ENCODE measurements at regions not wholly inside any gene's neighbourhood (a gene's known extent, or its start where the extent isn't known, plus 50 kb on each side); places are given as distances from the start of the nearest gene placed in this dataset.

DNA sequence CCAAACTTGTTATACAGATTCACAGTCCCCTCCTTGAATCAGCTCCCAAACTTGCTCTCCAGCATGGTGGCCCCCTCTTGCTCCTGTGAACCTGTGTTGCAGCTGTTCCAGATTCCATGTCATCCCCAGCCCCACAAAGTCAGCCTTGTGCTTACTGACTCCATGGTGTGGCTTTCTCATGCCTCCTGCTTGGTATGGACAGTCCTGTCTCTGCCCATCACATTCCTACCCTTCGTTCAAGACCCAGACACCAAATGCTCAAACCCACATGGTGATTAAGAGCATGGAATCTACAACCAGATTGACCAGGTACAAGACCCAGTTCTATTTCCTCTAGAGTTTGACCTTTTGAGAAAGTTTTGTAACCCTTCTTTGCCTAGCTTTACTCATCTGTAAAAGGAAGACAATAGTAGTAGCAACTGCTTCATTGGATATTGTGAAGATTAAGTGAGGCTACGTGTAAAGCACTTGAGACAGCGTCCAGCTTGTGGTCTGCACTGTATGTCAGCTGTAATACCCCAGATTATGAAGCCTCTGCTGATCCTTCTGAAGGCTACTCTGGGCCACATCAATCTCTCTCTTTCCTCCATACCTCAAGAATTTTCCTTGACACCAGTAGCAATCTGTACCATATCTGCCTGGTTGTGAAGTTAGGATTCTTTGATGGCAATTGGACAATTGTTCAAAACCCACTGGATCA, 146.4 kb upstream of the HAAO start:
- no peak for DNase-seq (ENCODE audit: extremely low read depth in 1 of 11, low read depth in 9 of 11, low spot score in 4 of 11)

DNA sequence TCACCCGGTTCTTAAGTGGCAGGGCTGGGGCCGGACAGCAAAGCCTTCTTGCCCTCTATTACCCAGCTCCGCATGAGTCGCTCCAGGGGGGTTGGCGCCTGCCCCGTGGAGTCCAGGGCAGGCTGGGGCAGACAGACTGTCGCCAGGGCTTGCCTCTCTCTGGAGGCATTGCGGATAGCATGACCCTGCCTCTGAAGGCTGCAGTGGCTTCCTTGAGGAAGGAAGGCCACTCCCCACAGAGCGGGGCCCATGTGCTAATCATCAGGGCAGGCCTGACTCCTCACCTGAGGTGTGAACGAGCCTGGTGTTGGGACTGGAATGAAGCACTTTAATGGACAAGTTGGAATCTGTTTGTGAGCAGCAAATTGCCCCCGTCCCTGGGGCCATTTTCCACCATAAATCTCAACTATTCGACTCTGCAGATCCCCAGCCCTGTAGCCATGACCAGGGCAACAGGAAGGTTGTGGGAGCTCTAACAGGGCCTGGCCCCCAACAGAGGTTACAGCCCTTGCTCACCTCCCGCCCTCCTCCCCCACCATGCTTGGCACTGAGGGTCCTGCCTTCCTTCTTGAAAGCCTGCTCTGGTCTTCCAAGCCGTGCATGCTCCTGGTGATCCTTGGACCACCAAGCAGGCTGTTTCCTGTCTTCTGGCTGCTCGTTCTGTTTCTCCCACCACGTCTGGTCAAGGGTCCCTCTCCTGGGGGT, 144.9 kb upstream of the HAAO start:
- no peak for DNase-seq (ENCODE audit: extremely low read depth in 1 of 11, low read depth in 9 of 11, low spot score in 4 of 11)

DNA sequence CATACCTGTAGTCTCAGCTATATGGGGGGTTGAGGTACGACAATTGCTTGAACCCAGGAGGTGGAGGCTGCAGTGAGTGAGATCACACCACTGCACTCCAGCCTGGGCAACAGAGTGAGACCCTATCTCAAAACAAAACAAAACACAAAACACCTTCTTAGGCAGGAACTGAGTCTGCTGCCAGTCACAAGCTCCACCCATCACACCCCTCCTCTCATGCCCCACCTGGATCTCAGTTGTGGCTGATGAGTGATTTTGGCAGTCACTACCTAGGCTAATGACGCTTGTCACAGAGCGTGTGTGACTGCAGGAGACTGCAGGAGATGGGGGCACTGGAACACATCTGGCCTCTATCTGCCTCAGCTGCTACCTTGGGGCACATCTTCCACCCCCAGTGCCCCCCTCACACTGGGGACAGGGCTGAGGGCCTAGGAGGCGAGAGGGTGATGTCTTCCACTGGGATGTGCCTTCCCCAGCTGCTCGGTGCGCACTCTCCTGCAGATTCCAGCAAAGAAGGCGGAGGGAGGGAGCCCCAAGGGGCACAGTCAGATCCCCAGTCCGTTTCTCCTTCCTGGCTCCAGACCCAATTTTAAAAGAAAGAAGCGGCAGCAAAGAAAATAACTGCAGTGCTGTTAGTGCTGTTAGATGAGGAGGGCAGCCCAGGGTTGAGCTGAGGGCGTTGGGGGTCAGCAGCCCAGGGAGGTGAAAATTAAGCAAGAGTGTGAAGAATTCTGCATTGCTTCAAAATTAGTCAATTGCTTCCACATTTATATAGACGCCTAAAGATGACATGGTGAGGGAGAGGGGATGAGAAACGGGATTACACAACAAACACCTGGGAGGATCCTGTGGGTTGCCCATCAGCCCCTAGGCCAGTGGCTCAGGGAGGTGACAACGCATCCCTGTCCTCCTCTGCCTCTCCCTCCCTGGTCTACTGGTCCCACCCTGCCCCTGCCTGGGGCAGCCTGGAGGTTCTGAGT, 143.6 kb upstream of the HAAO start:
- no peak for DNase-seq (ENCODE audit: extremely low read depth in 1 of 11, low read depth in 9 of 11, low spot score in 4 of 11)

DNA sequence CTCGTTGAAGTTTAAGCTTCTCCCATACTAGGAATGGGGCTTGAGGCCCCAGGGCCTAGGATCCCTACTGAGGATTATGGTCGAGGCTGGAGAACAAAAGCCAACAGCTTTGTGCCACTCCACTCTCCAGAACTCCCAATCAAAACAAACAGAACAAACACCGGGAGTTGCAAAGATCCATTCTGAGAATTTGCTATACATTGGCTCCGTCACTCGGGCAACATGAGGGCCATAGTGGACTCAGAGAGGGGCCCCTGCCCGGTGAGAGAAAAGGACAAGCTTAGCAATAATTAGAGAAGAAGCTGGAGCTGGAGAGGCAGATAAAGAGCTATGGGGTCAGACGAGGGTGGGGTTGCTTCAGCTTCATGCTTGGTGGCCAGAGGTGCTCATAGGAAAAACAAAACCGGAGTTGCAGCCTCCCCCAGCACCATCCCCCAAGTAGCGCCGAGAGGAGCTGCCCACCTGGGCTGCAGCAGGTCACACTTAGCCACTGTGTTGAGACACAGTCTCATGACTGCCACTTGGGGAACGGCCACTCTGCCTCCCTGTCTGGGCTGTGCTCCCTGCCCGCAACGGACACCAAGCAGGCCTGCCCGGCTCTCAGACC, 142.3 kb upstream of the HAAO start:
- DNase-seq (ENCODE audit: extremely low read depth in 1 of 11, low read depth in 9 of 11, low spot score in 4 of 11): no peak

DNA sequence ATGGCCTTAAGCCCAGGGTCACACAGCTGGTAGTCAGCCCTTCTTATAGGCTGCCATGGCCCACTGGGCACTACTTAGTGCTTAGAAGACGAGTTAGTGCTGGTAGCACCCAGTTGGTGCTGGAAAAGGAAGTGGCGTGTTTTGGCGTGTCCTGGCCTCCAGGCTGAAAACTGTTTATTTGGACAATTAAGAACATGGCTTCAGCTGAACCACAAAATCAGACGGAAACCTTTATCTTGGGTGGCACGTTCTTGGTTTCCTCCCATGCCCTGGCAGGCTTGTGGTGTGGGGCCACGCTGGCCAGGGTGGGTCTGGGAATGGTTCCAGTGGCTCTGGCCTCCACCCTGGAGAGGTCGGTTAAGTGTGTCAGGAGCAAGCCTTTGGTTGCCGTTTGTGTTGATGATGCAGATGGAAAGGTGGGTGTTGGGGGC, 141.5 kb upstream of the HAAO start:
- DNase-seq (ENCODE audit: extremely low read depth in 1 of 11, low read depth in 9 of 11, low spot score in 4 of 11): no peak

DNA sequence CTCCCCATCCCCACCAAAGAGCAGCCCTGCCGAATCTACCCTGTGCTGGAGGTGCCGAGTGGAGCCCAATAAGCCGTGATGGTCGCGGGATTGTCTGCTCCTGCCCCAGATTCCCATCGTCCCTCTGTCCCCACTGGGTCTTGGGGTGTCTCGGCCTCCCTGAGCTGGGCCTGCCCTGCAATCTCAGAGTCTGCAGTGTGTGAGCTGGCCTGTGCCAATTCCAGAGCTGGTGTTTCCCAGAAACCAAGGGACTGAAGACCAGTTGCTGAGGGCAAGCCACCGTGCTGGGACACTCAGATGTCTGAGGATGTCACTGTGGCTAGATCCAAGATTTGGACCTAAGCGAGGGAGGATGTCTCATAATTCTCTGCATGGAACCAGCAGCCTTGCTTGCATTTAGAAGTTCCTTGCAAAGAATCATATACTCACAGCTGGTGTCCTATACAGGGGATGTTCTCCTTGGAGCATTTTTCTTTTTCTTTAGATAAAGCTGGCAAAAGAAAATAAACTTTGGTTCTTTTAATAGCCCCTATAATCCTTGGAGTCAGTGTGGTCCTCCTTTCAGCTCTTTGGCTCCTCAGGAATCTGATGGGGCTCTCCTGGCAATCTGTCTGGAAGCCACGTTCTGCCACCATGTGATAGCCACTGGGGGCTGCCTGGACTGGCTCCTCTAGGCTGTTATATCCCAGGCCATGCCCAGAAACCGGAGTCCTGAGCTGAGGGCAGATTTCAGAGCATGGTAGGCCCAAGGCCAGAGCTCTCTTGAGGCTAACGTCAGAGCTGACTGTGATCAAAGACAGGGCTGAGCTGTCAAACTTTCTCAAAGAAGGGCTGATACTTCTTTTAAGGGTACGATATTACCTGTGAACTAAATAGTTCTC, 140.1 kb upstream of the HAAO start:
- no peak for DNase-seq (ENCODE audit: extremely low read depth in 1 of 11, low read depth in 9 of 11, low spot score in 4 of 11)

DNA sequence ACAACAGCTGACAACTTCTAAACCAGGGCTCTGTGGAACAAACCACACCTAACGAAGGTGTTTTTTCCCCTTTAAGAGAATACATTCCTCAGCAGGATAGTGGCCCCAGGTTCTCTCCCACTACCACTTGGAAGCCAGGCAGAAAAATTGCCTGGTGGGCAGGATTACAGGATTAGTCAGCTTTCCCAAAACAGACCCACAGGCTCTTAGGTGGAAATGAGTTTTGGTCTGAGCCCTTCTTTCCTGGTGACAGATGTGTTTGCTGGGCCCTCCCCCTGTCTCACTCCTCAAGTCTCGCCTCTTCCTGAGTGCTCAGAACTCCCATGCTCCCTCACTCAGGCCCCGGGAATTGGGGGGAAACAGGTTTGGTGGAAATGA, 139.4 kb upstream of the HAAO start:
- no peak for DNase-seq (ENCODE audit: extremely low read depth in 1 of 11, low read depth in 9 of 11, low spot score in 4 of 11)

DNA sequence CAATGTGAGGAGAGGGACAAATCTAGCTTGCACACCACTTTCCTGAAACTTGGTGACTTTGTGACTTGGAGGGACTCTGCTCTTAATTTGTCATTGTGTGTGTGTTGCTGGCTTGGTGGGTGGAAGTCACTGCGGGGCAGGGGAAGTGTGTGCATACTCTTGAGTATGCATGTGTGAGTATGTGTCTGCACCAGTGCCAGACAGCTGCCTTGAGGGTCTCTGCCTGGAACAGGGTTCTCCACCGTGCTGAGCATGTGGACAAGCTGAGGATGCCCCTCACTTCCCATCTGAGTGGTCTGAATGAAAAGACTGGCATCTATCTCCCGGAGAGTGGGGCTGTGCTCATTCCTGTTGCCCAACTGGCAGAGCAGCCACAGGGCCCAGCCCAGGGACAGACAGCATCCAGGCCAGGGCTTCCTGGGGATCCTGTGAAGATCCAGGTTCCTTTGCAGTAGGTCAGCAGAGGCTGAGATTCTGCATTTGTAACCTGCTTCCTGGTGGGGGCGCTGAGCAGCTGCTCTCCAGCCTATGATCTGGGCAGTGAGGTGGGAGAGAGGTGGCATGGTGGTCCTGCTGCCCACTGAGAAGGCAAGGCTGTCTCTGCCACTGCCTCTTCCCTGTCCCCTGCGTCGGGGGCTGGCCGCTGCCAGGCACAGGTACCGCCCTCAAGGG, 138.9 kb upstream of the HAAO start:
- no peak for DNase-seq (ENCODE audit: extremely low read depth in 1 of 11, low read depth in 9 of 11, low spot score in 4 of 11)

DNA sequence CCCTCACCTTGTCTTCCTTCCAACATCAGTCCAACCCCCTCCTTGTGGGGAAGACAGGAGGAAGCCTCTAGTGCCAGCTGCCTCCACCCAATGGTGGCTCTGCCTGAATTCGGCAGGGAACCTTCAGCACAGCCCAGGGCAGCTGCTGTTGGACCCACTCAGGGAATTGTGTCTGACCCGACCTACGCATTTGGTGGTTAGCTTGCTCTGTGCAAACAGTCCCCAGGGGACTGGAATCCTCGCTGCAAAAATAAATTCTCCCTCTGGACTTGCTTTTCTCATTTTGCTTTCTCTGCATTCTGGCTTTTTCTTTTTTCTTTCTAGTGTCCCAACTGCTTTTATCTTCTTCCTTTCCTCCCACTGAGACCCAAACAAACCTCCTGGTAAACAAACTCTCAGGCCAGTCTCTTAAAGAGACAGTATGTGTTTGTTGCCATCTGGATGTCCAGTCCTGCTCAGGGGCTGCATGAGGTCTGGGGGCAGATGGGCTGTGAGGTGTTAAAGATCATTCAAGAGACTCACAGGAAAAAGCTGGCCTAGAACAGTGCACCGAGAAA, 137.7 kb upstream of the HAAO start:
- no peak for DNase-seq (ENCODE audit: extremely low read depth in 1 of 11, low read depth in 9 of 11, low spot score in 4 of 11)

DNA sequence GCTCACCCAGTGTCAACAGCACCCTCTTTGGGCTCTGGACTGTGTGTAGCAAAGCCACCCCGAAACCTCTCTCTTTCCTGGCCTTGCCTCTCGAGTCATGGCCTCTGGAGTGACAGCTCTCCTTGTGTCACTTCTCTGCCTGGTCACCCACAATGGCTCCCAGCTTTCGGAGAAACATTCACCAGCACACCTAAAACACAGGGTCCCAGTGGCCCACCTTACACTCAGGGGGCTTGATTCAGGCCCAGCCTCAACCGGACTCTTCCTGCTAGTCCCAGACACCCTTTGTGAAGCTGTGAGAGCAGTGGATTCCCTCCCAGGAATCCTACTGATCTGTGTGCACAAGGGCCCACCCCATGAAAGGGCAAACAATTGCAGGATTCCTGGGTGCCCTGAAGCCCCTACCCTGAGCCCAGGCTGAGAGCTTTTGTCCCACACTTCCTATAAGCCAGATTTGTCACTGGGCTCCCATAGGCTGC, 137.2 kb upstream of the HAAO start:
- no peak for DNase-seq (ENCODE audit: extremely low read depth in 1 of 11, low read depth in 9 of 11, low spot score in 4 of 11)

DNA sequence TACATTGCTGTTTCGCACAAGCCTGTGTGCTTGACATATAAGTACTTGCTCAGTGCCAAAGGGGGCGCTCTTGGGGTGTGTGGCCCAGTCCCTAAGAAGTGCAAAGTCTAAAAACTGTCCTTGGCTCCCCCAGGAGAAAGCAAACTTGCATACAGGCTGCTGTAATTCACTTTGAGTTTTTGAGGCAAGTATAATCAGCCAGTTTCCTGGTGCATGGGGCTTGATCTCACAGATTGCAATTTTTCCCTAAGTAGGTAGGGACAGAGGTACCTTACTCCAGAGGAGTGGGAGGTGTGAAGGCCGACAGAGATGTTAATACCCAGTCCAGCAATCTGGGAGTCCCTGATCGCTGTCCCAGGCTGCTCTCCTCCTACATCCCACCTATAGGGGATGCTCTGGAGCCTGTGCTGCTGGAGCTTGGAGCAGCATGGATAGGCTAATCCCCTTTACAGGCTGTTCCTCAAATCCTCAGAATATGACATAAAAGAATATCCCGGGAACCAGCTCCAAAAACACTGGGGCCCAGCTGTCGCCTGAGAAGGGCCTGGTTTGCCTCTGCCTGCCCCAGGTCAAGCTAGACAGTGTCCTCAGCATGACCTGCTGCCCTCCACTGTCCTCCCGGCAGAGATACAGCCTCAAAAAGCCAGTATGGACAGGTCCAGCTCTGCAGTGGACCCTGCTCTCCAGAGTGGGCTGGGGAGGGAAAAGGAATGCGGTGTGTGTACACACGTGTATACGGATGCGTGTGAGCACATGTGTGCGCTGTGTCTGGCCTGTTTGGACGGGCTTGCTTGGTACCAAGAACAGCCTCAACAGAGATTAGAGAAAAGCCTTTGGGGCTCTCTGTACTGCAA, 136.5 kb upstream of the HAAO start:
- no peak for DNase-seq (ENCODE audit: extremely low read depth in 1 of 11, low read depth in 9 of 11, low spot score in 4 of 11)

DNA sequence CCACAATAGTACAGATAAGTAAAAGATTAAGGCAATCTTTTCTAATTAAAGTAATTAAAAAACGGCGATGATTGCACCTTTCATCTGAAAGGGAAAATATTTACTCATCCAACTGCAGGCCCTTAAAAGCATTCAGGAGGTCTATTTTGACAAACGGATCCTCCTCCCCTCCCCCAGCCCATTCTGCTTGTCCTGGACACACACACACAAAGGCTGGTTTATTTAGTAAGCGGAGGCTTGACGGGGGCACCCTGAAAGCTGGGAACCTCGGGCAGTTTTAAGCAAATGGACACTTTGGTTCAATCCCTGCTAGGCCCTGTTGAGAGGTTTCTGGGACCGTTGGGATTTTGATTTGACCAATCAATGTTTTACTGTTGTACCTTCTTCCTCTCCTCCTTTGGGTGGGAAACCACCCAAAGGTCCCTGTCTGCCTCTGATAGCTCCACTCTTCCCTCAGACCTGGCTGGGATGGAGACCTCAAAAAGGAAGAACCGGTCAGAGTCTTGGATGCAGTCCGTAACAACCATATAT, 135.8 kb upstream of the HAAO start:
- DNase-seq (ENCODE audit: extremely low read depth in 1 of 11, low read depth in 9 of 11, low spot score in 4 of 11): peak in 1 of 11 donors; percentile 47

DNA sequence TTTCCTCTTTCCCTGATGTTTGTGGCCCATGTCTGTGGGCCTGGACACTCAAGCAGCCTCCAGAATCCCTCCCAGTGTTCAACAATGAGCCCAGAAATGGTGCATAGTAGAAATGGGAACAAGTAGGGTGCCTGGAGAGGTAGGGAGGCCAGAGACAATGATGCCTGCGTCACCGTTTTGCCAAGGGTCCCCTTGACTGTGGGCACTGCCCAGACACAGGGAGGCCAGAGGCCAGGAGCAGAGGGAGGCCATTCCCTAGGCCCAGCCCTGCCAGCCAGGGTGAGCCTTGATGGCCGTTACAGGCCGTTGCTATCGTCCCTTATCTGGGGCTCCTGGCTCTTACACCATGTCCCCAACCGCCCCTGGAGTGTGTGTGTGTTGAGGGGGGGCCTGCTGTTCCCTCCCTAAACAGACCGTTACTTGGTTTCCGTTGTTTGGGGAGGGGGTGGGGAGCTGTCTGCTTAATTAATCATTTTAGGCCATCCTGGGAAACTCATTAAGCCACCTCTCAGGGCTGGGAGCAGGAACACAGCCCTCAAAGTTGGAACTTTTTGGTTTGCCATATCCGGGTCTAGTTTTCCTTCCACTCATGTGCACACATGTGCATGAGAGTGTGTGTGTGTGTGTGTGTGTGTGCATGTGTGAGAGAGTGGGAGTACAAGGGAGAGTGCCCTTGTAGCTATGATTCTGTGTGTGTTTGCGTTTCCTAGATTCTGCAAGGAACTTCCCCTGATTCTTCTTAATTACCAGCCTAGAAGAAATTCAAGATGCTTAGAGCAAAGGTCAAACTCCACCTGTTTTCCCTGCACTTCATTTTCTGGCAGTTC, 135.2 kb upstream of the HAAO start:
- peak in 7 of 11 donors; percentile 54 to 83 (median 74) for DNase-seq (ENCODE audit: extremely low read depth in 1 of 11, low read depth in 9 of 11, low spot score in 4 of 11)

DNA sequence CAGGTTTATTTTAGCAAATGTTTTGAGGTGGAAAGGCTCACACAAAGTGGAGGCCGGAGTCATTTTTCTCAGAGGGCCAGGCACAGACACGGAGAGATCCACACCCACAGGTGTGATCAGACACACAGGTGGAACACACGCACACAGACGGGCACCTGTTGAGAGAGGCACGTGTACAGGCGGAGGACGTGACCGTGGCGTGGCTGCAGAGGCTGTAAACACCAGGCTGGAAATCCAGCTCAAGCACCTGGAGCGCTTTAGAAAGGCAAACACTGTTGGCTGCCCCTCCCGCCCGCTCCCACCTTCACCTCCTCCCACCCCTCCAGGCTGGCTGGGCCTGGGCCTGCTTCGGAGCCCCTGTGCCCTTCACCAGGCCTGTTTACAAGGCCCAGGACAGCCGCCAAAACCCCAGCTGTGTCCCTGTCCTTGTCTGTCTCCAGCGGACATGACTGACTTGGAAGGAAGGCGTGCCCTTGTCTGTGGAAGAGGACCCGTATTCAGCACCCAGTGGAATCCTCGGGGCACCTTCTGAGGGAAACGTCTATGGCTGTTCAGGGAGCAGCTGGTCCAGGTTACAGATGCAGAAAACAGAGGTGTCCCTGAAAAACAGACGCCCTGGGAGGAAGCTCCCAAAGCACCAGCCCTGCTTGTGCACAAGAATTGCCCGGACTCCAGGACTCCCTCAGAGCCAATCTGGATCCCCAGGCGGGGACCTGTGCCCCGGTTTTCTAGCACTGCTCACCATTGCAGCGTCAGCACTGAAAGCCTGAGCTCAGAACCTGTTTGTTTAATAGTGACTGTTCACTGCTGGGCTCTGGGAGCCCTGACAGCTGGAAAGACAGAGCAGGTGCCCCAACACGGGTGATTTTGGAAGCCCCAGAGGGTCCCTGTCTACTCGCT, 134.3 kb upstream of the HAAO start:
- DNase-seq (ENCODE audit: extremely low read depth in 1 of 11, low read depth in 9 of 11, low spot score in 4 of 11): no peak

Data from renal cortex interstitium (tissue), 11 donors.